ENCODE measurements at regions not wholly inside any gene's neighbourhood (a gene's known extent, or its start where the extent isn't known, plus 50 kb on each side); places are given as distances from the start of the nearest gene placed in this dataset.

DNA sequence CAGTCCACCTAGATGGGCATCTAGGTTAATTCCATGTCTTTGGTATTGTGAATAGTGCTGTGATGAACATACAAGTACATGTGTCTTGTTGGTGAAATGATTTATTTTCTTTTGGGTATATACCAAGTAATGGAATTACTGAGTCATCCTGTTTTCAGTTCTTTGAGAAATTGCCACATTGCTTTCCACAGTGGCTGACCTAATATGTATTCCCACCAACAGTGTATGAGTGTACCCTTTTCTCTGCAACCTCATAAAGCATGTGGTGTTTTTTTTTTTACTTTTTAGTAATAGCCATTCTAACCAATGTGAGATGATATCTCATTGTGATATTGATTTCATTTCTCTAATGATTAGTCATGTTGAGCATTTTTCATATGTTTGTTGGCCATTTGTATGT is 86.0 kb upstream of the NDN start (continued):
- TF ChIP-seq EHF (CRISPR knock-in tag; IDR thresholded peaks at IDR 0.05), result no peak
- no peak for TF ChIP-seq ZNF302 (CRISPR knock-in tag; IDR thresholded peaks at IDR 0.05)
- TF ChIP-seq GATA3 (IDR thresholded peaks at IDR 0.05; ENCODE audit: borderline replicate concordance), result no peak
- no peak for TF ChIP-seq CBX8 (IDR thresholded peaks at IDR 0.05)
- TF ChIP-seq ZC3H11A (IDR thresholded peaks at IDR 0.05), result no peak
- no peak for TF ChIP-seq NFE2L2 (conservative IDR thresholded peaks at IDR 0.05; ENCODE audit: low read length)

GRCh38 chr15:23787346-23788105 is 100.4 kb upstream of the NDN start:
- Histone ChIP-seq H3K4me1 (no peaks in the 10 kb centered on the region), H3K4me2 (no peak overlapping the region), H3K4me3 (no peak overlapping the region), H3K27ac (no peak overlapping the region), H3K9me3 (no peaks in the 10 kb centered on the region)
- ChIA-PET CTCF (interaction anchor here (1.6 kb wide), 1 partner anchor 9 kb away, joined by 3 read pairs; no protein-coding TSS in a partner anchor), POLR2A (no interaction called here)
- no peak for FAIRE-seq
- DNase-seq (ENCODE audit: low read depth in 1 of 2, low spot score in 1 of 2), result no peak
- no peak for ATAC-seq
- WGBS (ENCODE audit: missing lambda C conversion rate), result 1% methylated on average over 2 of the region's 2 CpGs
- TF ChIP-seq ZC3H11A (IDR thresholded peaks at IDR 0.05), result no peak
- TF ChIP-seq RFX5 (IDR thresholded peaks at IDR 0.05), result no peak
- no peak for TF ChIP-seq SMC3 (IDR thresholded peaks at IDR 0.05)
- TF ChIP-seq SREBF2 (IDR thresholded peaks at IDR 0.05), result no peak
- TF ChIP-seq EP300 (IDR thresholded peaks at IDR 0.05), result no peak
- TF ChIP-seq ESRRA (IDR thresholded peaks at IDR 0.05; ENCODE audit: borderline replicate concordance, low read length), result no peak
- no peak for TF ChIP-seq PHF8 (IDR thresholded peaks at IDR 0.05; ENCODE audit: borderline replicate concordance, low read depth)
- no peak for TF ChIP-seq BCL3 (IDR thresholded peaks at IDR 0.05)
- no peak for TF ChIP-seq BHLHE40 (IDR thresholded peaks at IDR 0.05; ENCODE audit: low read depth, low read length)
- TF ChIP-seq HEYL (CRISPR knock-in tag; IDR thresholded peaks at IDR 0.05), result no peak

DNA sequence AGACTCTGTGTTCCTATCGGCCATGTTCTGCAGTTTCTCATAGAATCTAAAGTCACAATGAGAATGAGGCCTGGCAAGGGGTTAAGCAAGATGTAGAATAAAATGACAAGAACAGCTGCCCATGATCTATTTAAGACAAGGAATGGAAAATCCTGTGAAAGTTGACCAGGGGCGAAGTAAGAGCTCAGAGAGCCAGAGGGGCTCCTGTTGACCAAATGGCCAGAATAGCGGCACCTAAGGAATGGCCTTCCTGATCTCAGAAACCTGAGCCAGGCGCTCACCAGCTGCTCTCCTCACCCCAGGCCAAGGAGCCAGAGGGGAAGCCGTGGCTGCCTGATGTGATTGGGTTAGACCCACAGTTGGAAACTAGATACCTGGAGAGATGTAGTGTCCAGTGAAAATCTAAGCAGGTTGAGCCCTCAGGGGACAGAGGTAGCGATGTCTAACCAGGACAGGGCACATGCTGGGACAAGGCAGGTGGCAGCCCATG is 106.1 kb upstream of the NDN start:
- Histone ChIP-seq H3K4me3 (no peak overlapping the region), H3K27ac (no peak overlapping the region), H3K4me1 (no peaks in the 10 kb centered on the region), H3K9me3 (no peaks in the 10 kb centered on the region; the same call in 2 of the 3 replicates), H3K4me2 (no peak overlapping the region)
- ATAC-seq (no peak), FAIRE-seq (no peak), DNase-seq (ENCODE audit: low read depth in 1 of 2, low spot score in 1 of 2) (no peak)
- no peak for TF ChIP-seq BHLHE40 (IDR thresholded peaks at IDR 0.05; ENCODE audit: low read depth, low read length)
- TF ChIP-seq E2F6 (IDR thresholded peaks at IDR 0.05; ENCODE audit: borderline replicate concordance, low read depth), result no peak
- TF ChIP-seq PHF8 (IDR thresholded peaks at IDR 0.05; ENCODE audit: borderline replicate concordance, low read depth), result no peak
- TF ChIP-seq MAFK (IDR thresholded peaks at IDR 0.05; ENCODE audit: partially characterized antibody), result no peak
- no peak for TF ChIP-seq SREBF2 (IDR thresholded peaks at IDR 0.05)
- no peak for TF ChIP-seq MAZ (IDR thresholded peaks at IDR 0.05; ENCODE audit: borderline replicate concordance, low read depth, low read length)
- 15% methylated on average over 6 of the region's 6 CpGs for WGBS (ENCODE audit: missing lambda C conversion rate)
- POLR2A ChIA-PET, result no interaction called here
- CTCF ChIA-PET, result no interaction called here

DNA sequence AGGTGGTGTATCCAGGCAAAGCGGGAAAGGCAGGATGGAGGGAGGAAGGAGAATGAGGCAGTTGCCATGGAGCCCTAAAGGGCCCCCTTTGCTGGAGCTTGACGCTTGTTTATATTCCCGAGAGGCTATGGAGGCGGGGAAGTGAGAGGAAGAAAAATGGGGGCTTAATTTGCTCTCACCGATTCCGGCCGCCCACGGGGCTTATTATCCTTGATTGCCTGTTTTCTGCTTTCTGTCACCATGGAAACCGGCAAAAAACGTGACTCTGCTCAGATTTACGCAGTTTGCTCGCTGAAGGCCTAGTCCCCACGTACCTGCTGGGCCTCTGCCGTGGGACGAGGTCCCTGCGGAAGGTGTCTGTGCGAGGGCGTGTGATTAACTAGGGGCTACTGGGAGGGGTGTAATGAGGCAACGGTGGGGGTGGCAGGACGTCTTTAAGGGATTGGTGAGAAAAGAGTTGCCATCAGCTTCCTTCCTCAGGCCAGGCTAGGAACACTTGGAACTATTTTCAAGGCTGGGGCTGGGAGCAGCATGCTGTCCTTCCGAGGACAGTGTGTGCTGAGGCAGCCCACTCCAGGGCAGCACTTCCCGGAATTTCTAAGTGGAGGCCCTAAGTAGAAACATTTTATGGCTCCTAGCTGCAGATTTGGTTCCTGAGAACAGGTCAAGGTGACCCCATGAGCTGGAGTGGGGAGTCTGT is 110.8 kb upstream of the NDN start:
- Histone ChIP-seq H3K4me1 (no peaks in the 10 kb centered on the region), H3K4me2 (no peak overlapping the region), H3K9me3 (no peaks in the 10 kb centered on the region; the same call in 2 of the 3 replicates), H3K4me3 (no peak overlapping the region), H3K27ac (no peak overlapping the region)
- no peak for ATAC-seq
- TF ChIP-seq ZC3H11A (IDR thresholded peaks at IDR 0.05), result no peak
- WGBS (ENCODE audit: missing lambda C conversion rate), result 23% methylated on average over 22 of the region's 22 CpGs
- no peak for DNase-seq (ENCODE audit: low read depth in 1 of 2, low spot score in 1 of 2)
- ChIA-PET POLR2A (interaction anchor here (0.6 kb wide), 1 partner anchor 1534 kb away, joined by 3 read pairs; no protein-coding TSS in a partner anchor), CTCF (interaction anchor here (1.0 kb wide), 1 partner anchor 10 kb away, joined by 4 read pairs; no protein-coding TSS in a partner anchor)
- no peak for FAIRE-seq
